Fibroblast of gingiva (primary cell): ENCODE measurements at regions not wholly inside any gene's neighbourhood (a gene's known extent, or its start where the extent isn't known, plus 50 kb on each side); places are given as distances from the start of the nearest gene placed in this dataset.
A peak's percentile ranks its signal among the peaks of the same experiment; 100 is the strongest.
"Not testable (repeated sequence)": the region's sequence is repeated elsewhere in the genome, so short reads cannot be mapped to it uniquely, and the experiment has no call there.

Experiments used
- DNase-seq: peaks from one replicate; pipeline ENCODE4 v3.0.0-alpha.2; 2011; ENCODE audit warnings: low read depth

DNA sequence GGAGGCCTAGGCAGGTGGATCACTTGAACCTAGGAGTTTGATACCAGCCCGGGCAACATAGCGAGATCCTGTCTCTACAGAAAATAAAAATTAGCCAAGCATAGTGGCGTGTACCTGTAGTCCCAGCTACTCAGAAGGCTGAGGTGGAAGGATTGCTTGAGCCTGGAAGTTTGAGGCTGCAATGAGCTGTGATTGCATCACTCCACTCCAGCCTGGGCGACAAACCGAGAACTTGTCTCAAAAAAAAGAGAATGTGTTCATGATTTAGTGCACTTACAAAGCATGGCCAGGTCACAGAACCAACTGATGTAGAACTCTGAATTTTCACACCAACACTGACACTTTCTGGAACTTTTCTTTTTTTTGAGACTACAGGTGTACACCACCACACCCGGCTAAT is 182.7 kb downstream of the ZFP64 start:
- DNase-seq, result no peak

DNA sequence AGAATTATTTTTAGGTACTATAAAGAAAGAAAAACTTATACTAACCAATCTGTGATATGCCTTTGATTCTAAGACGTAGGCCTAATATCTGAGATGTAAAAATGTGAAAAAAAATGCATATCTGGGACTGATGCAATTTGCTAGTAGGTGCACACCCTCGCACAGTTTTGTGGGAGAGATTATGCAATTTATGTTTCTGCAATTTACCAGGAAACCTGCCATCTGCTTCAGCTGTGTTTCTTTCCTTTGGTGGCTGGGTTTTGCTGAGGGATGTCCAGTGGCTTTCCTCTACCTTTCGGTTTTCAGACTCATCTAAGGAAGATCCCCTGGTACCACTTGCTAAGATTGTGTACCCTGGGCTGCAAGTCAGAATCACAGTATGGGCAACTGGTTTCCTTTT is 186.9 kb downstream of the ZFP64 start:
- DNase-seq, result peak; percentile 78

DNA sequence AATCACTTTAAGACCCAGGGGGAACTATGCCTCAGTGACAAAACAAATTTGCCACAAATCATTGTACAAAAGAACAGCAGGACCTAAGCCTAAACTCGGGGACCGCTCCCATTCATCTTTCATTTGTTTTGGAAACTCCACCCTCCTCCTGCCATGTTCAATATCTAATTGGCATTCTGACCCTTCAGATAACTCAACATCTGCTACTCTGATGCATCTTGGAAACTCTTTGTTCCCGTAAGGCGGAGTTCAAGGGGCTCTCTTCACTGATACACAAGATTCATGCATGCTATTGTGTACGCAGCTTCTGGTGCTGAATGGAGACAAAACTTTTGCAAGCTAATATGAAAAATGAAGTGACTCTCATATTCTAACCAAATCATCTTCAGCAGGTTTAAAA is 187.6 kb downstream of the ZFP64 start:
- DNase-seq, result no peak

DNA sequence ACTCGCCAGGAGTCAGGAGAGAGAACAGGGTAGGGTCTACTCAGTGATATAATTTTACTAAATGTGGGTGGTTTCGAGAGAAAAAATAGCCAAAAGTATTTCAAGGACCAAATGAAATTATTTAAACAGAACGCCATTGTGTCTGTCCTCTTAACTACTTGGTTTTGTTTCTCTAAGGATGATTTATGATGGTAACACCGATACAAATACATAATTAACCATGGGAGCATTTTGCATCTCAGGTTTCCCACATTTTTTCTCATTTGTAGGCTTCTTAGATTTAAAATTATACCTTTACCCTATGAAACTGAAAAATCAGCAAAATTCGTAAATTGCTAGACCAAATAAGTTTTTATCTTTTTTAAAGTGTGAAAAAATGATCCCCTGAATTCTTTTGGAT is 188.2 kb downstream of the ZFP64 start:
- DNase-seq, result no peak

DNA sequence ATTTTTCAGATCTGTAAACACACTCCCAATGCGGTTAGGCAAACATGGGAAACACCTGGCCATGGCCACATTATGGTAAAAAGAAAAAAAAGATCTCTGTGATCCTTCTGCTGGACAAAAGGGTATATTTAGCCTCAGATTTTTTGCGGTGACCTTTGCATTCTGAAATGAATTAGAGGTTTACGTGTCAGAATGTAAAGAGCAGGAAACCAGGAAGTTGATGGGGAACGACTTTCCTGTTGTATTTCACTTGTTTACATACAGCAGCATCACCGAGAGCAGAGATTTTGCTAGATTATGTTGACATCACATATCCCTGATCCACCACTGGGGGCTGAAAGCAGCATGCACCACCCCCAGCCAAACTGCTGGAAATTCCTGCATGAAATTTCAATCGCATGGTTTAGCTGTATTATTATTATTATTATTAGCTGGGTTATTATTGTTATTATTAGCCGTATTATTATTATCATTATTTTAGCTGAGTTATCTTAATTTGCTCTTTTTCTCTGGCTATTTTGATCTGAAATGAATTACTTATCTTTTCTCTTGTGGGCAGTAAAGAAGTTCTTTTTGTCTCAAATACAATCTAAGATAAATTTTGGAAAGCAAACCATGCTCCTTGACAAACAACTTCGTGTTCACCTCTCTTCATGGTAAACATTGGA is 189.4 kb downstream of the ZFP64 start:
- no peak for DNase-seq

DNA sequence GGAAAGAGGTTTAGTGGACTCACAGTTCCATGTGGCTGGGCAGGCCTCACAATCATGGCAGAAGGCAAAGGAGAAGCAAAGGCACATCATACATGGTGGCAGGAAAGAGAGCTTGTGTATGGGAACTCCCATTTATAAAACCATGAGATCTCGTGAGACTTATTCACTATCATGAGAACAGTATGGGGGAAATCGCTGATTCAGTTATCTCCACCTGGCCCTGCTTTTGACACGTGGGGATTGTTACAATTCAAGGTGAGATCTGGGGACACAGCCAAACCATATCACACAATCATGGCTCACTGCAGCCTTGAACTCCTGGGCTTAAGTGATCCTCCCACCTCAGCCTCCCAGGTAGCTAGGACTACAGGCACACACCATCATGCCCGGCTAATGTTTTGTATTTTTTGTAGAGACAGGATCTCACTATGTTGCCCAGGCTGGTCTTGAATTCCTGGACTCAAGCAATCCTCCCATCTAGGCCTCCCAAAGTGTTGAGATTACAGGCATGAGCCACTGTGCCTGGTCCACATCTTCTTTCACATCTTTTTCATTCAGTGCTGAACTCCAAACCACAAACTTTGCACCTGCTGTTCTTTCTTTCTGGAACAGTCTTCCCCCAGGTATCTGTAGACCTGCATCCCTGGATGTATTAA is 194.2 kb downstream of the ZFP64 start:
- DNase-seq, result not testable (repeated sequence)

DNA sequence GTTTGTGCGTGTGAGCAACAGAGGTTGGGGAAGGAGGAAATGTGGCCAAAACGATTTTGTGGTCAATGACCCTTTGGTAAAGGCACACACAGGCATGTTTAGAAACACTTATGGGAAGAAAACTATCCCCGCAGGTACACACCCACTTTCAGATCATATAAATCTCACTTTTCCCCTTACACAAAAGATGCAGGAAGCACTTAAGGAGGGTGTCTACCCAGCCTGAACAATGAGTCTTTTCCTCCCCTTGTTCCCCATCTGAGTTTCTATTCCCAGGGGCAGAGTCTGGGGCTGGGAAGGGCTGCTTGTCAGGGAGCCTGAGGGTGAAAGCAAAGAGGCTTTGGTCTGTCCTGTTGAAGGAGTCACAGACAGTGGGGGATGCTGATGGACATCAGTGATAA is 193.2 kb upstream of the SALL4 start:
- DNase-seq, result peak; percentile 36

DNA sequence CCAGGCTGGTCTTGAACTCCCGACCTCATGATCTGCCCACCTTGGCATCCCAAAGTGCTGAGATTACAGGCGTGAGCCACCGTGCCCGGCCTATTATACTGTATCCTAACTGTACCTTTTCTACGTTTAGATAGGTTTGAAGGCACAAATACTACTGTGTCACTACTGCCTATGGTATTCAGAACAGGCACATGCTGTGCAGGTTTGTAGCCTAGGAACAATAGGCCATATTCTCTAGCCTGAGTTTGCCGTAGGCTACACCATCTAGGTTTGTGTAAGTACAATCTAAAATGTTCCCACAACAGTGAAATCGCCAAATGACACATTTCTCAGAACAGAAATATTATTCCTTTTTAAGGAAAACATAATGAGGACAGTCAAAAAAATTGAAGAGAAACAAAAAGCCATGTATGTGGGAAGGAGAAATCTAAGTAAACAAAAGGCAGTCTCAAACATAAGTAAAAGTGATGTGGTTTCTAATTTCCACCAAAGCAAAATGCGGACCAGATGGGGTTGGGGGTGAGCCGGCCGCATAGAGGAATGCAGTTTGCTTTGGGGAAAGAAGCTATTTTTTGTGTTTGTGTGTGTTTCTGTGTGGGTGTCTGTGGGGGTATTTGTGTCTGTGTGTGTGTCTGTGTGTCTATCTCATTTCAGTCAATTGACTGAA is 192.6 kb upstream of the SALL4 start:
- DNase-seq, result peak; percentile 60

DNA sequence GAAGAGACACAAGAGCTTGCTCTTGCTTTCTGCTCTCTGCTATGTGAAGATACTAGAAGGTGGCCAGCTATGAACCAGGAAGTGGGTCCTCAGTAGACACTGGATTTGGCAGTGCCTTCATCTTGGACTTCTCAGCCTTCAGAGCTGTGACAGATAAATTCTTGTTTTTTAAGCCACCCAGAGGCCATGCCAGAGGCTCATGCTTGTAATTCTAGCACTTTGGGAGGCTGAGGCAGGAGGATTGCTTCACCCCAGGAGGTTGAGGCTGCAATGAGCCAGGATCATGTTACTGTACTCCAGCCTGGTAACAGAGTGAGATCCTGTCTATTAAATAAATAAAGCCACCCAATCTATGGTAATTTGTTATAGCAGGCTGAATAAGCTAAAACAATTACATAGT is 185.5 kb upstream of the SALL4 start:
- DNase-seq, result no peak

DNA sequence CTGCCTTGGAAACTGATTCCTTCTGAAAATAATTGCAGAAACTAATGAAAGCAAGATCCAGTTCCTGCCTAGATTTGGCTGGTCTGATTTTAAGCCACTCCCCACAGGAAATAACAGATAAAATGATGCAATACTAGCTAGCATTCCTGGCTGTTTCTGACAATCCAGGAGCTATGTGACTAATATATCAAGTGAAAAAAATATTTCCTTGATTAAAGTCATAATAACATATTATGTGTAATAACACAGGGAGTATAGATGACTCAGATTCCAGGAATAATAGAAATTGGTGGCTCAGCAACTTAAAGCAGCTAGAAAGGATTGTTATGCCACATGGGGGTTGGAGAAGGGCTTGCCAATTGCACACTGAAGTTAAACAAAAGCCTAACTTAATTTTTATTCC is 182.7 kb upstream of the SALL4 start:
- peak; percentile 98 for DNase-seq

DNA sequence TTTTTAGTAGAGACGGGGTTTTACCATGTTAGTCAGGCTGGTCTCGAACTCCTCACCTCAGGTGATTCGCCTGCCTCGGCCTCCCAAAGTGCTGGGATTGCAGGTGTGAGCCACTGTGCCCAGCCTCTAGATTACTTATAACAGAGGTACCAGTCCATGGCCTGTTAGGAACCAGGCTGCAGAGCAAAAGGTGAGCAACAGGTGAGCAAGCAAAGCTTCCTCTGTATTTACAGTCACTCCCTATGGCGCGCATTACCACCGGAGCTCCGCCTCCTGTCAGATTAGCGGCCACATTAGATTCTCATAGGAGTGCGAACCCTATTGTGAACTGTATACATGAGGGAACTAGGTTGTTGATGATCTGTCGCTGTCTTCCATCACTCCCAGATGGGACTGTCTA is 178.0 kb upstream of the SALL4 start:
- no peak for DNase-seq

DNA sequence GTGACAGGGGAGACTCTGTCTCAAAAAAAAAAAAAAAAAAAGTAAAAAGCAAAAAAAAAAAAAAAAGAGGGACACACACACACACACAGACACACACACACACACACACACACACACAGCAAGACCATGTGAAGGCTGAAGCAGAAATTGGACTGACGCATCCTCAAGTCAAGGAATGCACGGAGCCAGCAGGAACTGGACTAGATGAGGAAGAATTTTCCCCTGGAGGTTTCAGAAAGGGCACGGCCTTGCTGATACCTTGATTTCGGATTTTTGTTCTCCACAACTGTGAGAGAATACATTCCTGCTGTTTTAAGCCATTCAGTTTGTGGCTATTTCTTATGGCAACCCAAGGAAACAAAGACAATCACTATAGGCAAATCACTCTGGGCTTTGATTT is 176.9 kb upstream of the SALL4 start:
- no peak for DNase-seq

DNA sequence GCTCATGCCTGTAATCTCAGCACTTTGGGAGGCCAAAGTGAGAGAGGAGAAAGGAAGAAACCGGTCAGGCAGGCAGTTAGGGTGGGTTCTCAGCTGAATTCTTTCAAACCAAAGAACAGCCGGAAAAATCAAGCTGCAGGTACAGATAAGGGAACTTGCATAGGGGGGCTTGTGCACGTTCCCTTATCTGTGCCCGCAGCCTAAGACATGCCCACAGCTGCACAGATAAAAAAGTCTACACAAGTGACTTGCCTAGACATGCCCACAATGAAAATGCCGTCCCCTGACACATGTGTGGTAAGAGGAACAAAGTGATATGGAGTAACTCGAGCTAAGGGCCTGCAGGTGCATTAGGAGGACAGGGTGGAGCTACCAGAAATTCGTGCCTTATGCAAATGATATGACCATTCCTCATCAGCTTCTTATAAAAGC is 175.8 kb upstream of the SALL4 start:
- DNase-seq, result no peak

DNA sequence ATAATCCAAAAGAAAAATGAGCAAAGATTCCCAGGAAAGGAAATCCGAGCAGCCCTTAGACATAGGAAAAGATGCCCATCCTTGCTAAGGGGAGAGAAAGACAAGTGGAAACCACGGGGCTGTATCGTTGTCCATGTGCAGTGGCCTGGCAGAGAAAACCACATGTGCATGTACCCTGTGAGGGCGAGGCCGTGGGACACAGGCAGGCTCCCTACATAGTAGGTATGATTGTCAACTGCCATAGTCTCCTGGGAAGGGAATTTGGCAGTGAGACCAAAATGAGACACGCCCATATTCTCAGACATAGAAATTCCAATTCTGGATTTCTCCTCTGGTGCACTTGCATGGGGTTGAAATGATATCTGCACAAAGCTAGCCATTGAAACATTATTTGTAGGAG is 169.7 kb upstream of the SALL4 start:
- DNase-seq, result no peak

DNA sequence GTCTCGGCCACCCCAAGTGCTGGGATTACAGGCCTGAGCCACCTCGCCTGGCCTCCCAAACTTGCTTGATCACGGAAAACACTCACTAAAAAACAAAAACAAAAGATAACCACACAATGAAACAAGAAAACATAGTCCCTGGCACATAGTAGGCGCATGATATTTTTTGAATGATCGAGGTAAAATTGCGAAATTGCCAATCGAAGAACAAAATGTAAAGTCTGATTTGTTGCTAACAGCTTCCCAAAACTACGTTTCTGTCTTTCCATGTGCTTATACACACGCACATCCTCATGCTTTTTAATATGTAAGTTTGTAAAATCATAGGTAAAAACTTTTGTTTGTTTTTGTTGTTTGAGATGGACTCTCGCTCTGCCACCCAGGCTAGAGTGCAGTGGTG is 168.5 kb upstream of the SALL4 start:
- DNase-seq, result no peak

DNA sequence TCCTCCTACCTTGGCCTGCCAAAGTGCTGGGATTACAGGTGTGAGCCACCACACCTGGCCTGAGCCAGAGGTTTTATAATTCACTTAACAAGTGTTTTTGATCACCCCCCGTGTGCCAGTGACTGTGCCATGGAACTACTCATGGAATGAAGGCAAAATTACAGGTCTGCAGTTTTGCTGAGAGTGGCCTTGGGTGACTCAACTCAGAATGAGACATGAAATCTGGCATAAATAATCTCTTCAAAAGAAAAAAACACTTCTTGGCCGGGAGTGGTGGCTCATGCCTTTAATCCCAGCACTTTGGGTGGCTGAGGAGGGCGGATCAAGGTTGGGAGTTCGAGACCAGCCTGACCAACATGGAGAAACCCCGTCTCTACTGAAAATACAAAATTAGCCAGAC is 166.9 kb upstream of the SALL4 start:
- DNase-seq, result no peak

DNA sequence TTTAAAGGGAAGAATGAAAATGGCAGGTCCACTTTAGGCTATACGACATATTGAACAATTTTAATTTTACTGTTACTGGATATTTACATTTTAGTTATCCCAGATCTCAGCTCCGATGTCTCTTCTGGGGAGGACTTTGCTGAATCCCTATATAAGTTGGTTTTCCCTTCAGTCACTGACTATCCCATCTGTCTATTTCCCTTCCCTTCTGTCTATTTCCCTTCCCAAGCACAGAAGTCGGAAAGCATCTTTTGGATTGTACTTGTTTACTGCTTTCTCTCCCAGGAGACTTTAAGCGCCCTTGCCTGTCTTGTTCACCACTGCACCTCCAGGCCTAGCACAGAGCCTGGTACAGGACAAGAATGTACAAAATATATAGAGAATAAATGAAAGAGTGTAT is 165.8 kb upstream of the SALL4 start:
- no peak for DNase-seq

DNA sequence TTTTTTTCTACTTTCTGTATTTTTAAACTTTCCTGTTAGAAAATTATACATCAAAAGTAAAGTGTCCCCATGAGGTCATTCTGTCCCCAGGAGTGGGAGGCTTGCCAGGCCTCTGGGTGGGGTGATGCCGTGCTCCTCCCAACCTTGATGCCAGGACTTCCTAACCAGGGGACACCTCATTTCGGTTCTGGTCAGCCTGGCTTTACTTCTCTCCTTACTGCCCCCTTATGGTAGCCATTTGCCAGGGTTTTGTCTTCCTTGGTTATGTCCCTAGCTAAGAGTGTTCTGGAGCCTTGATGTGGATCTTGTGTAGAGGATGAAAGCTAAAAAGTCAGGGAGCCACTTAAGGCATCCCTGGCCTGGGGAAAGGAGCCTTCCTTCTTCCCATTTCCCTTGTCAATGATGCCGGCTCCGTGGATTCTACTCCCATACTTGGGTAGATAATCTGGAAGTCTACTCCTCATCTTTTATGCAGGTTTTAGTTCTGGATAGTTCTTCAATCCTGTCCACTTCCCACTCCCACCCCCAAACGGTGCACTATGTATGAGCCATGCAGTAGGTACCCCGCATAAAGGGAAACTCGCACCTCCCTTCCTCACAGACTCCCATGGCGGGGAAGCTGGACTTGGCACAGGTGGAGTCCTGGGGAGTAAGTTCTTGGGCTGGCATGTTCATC is 164.1 kb upstream of the SALL4 start:
- DNase-seq, result peak; percentile 60

DNA sequence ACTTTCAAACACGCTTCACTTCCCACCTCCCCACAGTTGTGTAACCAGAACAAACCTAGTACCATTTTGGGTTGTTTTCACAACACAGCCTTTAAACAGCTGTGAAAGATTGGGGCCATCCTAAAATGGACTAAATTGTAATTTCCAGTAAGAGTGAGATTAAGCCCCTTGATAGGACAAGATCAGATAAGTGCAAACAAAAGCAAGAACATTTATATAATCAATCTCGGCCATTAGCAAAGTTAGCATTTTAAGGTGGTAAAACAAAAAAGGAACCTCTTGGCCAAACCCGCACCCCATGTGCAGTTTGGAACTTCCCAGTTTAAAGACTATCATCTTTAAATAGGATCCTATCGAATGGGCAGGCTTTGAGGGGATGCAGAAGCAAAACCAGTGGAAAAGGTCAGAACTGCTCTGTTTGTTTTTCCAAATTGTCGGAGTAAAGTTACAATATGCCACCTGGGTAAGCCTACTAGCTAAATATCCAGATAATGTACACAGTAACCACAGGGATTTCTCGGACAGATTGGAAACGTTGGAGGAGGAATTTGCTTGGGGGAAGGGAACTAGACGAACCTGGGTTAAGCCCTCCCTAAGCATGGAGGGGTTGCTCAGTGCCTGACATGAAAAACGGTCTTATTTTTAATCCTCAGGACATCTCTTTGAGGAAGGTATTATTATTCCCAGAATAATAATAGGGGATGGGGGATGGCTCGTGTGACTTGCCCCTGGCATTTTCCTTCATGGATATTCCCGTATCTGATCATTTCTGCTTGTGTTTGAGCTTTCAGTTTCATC is 159.8 kb upstream of the SALL4 start:
- DNase-seq, result no peak

DNA sequence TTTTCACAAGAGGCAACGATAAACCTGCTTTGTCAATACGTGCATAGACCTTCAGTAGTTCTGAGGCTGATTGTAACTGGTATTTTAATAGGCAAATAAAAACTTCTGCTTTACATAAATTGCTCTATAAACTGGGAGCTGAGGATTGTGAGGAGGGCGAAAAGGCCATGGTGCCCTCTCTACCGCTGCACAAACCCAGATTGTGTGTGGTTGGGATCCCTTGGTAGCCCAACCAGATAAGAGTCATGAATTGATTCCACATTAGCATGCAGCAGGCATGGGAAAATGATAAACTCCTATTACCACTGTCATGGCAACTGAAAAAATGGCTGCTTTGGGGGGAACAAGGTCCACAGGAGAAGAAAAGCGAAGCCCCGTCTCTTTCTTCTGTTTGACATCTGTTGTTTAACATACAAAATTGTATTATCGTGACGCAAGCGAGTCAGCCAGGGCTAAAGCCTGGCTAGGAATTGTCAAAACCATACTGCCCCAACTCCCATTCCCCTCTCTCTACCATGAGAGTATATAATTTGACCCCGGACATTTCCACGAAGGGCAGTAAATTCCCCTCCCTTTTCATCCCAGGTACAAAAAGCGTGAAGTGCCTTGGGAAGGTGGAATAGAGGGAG is 157.8 kb upstream of the SALL4 start:
- DNase-seq, result no peak

DNA sequence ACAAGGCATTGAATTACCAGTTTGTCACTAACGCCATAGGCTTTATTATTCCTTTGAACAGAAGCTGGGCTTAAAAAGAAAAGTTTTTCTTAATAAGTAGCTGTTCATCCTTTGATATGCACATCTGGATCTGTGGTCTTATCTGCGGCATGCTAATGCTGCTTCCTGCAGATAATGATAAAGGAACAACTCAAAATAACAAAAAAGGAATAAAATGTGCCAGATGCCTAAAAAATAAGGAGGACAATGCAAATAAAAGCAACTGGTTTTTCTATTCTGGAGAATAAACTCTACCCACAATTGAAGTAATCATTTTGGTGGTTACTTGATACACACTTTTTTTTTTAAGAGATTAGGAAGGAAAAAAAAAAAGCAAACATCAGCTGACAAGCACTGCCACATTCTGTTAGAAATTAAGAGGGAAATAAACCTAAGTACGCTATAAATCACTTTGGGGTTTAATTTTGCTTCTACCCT is 156.8 kb upstream of the SALL4 start:
- no peak for DNase-seq
